ENCODE measurements at regions not wholly inside any gene's neighbourhood (a gene's known extent, or its start where the extent isn't known, plus 50 kb on each side); places are given as distances from the start of the nearest gene placed in this dataset.

DNA sequence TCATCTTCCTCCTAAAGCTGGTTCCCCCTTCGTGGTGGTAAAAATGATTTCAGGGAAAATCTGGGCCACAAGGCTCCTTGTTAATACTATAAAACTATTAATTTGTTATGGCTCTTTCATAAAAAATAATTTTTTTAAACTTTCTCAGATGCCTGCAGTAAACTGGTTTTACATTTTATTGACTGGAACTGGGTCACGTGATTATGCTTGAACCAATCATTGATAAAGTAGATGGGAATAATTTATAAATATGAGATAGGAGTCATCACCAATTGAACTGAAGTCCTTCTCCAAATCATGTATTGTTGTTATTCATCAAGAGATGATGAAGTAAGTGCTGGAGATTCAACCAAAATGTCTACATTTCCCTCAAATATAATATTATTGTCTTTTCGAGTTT lies 138.4 kb downstream of the SLC17A6 start:
- ATAC-seq (ENCODE audit: low FRiP score) (no peak), DNase-seq (ENCODE audit: low spot score) (no peak)
- no peak for TF ChIP-seq CTCF (IDR thresholded peaks at IDR 0.05)

DNA sequence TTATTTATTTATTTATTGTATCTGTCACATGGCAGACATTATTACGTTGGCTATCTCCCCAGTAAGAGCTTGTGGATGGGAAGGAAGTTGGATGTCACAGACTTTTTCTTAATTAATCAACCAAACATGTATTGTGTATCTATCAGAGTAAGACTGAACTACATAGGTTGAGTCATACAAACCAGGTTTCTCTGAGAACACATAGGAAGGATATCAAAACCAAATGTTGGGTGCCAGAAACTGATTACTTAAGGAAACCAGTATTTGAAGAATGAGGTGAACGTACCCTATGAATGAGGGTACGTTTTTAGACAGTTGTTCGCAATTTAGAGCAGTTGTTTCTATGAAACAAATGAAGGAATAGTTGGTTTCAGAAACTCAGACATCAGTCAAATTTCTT lies 136.4 kb downstream of the SLC17A6 start:
- ATAC-seq (ENCODE audit: low FRiP score) (no peak), DNase-seq (ENCODE audit: low spot score) (no peak)
- no peak for TF ChIP-seq CTCF (IDR thresholded peaks at IDR 0.05)

DNA sequence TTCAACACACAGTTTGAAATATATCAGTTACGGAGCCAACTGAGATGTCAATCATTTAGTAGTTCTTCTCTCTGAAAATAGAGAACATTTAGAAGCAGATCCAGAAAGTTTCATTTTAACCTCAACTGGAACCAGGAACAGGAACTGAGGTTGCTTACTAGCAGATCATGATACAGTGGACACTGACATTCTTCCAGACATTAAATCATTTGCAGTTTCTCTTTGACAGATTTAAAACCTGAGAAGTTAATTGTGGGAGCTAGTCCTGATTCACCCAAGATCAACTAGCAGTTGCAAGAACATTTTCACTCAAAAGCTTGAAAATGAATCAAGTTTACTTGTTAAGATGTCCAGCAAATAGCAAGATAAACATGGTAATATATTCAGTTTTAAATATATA lies 135.4 kb downstream of the SLC17A6 start:
- no peak for DNase-seq (ENCODE audit: low spot score)

DNA sequence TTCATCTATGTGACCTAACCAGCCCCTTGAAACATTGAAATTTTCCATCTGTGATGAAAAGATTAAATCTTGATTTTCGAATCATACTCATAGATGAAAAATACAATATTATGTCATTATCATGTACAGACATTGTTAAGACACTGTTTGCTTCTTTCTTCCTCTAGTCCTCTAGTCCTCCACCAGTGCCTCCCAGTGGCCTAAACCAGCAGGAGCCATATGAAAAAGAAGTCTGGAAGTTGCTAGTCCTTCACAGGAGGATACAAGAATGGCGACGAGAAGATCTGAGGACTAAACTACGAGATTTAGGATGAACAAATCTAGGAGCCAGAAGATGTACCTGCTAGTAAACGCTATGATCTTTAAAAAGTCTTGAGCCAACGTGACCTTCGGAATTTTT lies 134.1 kb downstream of the SLC17A6 start:
- TF ChIP-seq CTCF (IDR thresholded peaks at IDR 0.05) = no peak
- ATAC-seq (ENCODE audit: low FRiP score) = no peak
- DNase-seq (ENCODE audit: low spot score) = no peak

More for the DNA sequence above, 135.4 kb downstream of the SLC17A6 start:
- ATAC-seq (ENCODE audit: low FRiP score) = no peak
- TF ChIP-seq CTCF (IDR thresholded peaks at IDR 0.05) = no peak

DNA sequence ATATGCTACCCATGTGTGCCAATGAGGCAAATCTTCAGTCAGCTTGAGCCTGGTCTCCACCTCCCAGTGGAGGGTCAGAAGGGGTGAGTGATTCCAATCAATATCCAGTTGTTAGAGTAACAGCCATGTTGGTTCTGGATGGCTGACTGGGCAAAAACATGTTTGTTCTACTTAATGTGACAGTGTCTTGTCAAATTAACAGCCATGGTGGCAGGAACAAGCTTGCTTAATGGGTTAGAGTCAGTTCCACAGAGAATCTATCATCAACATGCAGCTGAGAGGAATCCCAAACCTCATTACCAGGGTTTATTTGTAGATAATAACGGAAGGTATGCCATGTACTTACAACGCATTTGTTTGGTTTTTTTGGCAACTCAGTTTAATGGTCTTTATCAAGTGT lies 133.2 kb downstream of the SLC17A6 start:
- TF ChIP-seq CTCF (IDR thresholded peaks at IDR 0.05) = no peak
- no peak for ATAC-seq (ENCODE audit: low FRiP score)
- DNase-seq (ENCODE audit: low spot score) = no peak

DNA sequence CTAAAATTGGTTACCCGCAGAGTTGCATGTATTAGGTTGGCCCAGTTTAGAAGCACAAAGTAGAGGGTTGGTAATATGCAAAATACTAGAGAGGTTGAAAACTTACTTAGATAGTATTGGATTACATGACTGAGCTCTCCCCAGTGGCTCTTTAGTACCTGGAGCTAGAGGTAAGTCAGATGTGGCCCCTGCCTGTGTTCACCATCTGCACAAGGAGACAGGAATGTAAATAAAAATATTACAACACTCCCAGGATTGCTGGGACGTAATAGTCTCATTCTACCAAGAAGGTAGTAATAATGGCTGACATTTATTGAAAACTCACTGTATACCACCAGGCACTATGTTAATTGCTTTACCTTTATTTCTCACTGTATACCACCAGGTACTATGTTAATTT lies 129.6 kb downstream of the SLC17A6 start:
- ATAC-seq (ENCODE audit: low FRiP score) (no peak), DNase-seq (ENCODE audit: low spot score) (no peak)
- no peak for TF ChIP-seq CTCF (IDR thresholded peaks at IDR 0.05)

GRCh38 chr11:22467248-22467647 lies 129.1 kb downstream of the SLC17A6 start:
- TF ChIP-seq CTCF (IDR thresholded peaks at IDR 0.05) = no peak
- DNase-seq (ENCODE audit: low spot score) (no peak), ATAC-seq (ENCODE audit: low FRiP score) (no peak)

All from omental fat pad (tissue), 3 donors.